Osteocyte (in vitro differentiated cells): ENCODE measurements at regions not wholly inside any gene's neighbourhood (a gene's known extent, or its start where the extent isn't known, plus 50 kb on each side); places are given as distances from the start of the nearest gene placed in this dataset.

Experiments used
- DNase-seq: peaks from one replicate; pipeline ENCODE4 v3.0.0; 2021; ENCODE audit warnings: mixed read lengths; ENCODE audit not compliant: unreplicated experiment; ENCODE audit errors: extremely low spot score
- H3K27ac Mint-ChIP-seq: one replicate; pipeline ENCODE4 v1.8.0; 2021; ENCODE audit warnings: mild to moderate bottlenecking, mixed read lengths; ENCODE audit not compliant: unreplicated experiment
- H3K27me3 Mint-ChIP-seq: one replicate; pipeline ENCODE4 v1.8.0; 2021; ENCODE audit warnings: mixed read lengths; ENCODE audit not compliant: unreplicated experiment
- H3K36me3 Mint-ChIP-seq: one replicate; pipeline ENCODE4 v1.8.0; 2021; ENCODE audit warnings: mixed read lengths; ENCODE audit not compliant: unreplicated experiment
- H3K4me1 Mint-ChIP-seq: one replicate; pipeline ENCODE4 v1.8.0; 2021; ENCODE audit warnings: mixed read lengths; ENCODE audit not compliant: unreplicated experiment
- H3K4me3 Mint-ChIP-seq: one replicate; pipeline ENCODE4 v1.8.0; 2021; ENCODE audit warnings: mild to moderate bottlenecking, moderate library complexity, mixed read lengths; ENCODE audit not compliant: unreplicated experiment
- H3K9me3 Mint-ChIP-seq: one replicate; pipeline ENCODE4 v1.8.0; 2021; ENCODE audit warnings: mixed read lengths; ENCODE audit not compliant: unreplicated experiment
- CTCF ChIP-seq: fragments of 200-600 bp; sonication (generic); IDR thresholded peaks from 2 replicates; pipeline ENCODE4 v1.5.0; 2021; ENCODE audit warnings: antibody characterized with exemption, mild to moderate bottlenecking, moderate library complexity

GRCh38 chr1:203405703-203406438 lies 54.9 kb upstream of the FMOD start:
- Mint-ChIP-seq H3K9me3 (no peaks in the 10 kb centered on the region), H3K4me3 (no peak overlapping the region), H3K27me3 (peaks cover 14% of the 10 kb centered on the region), H3K27ac (no peak overlapping the region), H3K36me3 (no peaks in the 10 kb centered on the region), H3K4me1 (peaks cover 18% of the 10 kb centered on the region)
- DNase-seq, result no peak
- no peak for TF ChIP-seq CTCF

- no peak for DNase-seq
- H3K36me3 Mint-ChIP-seq, result no peaks in the 10 kb centered on the region
- H3K27me3 Mint-ChIP-seq, result peaks cover 14% of the 10 kb centered on the region
- no peak overlapping the region for H3K4me3 Mint-ChIP-seq
- no peak for TF ChIP-seq CTCF
- peaks cover 18% of the 10 kb centered on the region for H3K4me1 Mint-ChIP-seq
- no peaks in the 10 kb centered on the region for H3K9me3 Mint-ChIP-seq
- H3K27ac Mint-ChIP-seq, result no peak overlapping the region
Measured at GRCh38 chr1:203406446-203407045, 55.6 kb upstream of the FMOD start.

- no peak for TF ChIP-seq CTCF
- Mint-ChIP-seq H3K27me3 (peaks cover 14% of the 10 kb centered on the region), H3K27ac (no peak overlapping the region), H3K4me3 (no peak overlapping the region), H3K36me3 (no peaks in the 10 kb centered on the region), H3K9me3 (no peaks in the 10 kb centered on the region), H3K4me1 (peaks cover 16% of the 10 kb centered on the region)
- DNase-seq, result no peak
Measured at GRCh38 chr1:203407296-203407695, 56.4 kb upstream of the FMOD start.

GRCh38 chr1:203408486-203409481 lies 57.9 kb upstream of the FMOD start:
- Mint-ChIP-seq H3K27ac (no peak overlapping the region), H3K4me1 (peaks cover 4% of the 10 kb centered on the region), H3K36me3 (no peaks in the 10 kb centered on the region), H3K9me3 (no peaks in the 10 kb centered on the region), H3K27me3 (peaks cover 21% of the 10 kb centered on the region), H3K4me3 (no peak overlapping the region)
- no peak for TF ChIP-seq CTCF
- no peak for DNase-seq
